HG02678 (cell line): ENCODE measurements at regions not wholly inside any gene's neighbourhood (a gene's known extent, or its start where the extent isn't known, plus 50 kb on each side); places are given as distances from the start of the nearest gene placed in this dataset.
"Not testable (repeated sequence)": the region's sequence is repeated elsewhere in the genome, so short reads cannot be mapped to it uniquely, and the experiment has no call there.

Experiments
- ATAC-seq: cut with Tn5 transposase; IDR thresholded peaks from one replicate; pipeline ENCODE4 v1.9.1; 2021; ENCODE audit warnings: mild to moderate bottlenecking, moderate library complexity; ENCODE audit not compliant: unreplicated experiment

GRCh38 chrX:130550351-130550750 lies 148.6 kb downstream of the RBMX2 start:
- ATAC-seq: no peak

DNA sequence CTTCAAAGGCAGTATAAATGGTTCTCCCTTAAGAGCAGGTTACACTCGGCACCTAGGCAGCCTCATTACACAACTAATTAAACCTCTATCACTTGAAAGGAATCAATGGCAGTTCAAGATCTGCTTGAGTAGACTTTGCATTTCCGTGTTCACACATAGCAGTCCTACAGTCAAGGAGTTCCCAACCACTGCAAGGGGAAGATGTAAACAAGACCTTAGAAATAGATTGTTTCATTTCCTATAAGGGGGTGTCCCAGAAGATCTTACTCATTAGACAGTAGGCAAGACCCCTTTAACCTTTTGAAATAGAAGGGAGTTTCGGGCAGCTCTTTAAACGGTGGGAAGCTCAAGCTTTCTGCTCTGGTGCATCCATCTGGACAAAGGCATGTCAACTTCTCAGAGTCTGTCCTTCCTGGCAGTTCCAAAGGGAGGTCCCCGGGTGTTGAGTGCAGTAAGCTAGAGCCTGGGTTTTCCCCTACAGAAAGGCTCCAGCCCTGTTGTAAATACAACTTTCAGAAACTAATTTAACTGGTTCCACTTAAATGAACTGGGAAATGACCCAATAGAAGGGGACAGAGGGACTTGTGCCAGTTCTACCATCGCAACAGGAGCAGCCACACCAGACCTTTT lies 150.8 kb downstream of the RBMX2 start:
- peak; percentile 78 for ATAC-seq

- no peak for ATAC-seq
These were observed 153.6 kb downstream of the RBMX2 start for GRCh38 chrX:130555341-130555740.

GRCh38 chrX:130555757-130556156 lies 154.0 kb downstream of the RBMX2 start:
- no peak for ATAC-seq

DNA sequence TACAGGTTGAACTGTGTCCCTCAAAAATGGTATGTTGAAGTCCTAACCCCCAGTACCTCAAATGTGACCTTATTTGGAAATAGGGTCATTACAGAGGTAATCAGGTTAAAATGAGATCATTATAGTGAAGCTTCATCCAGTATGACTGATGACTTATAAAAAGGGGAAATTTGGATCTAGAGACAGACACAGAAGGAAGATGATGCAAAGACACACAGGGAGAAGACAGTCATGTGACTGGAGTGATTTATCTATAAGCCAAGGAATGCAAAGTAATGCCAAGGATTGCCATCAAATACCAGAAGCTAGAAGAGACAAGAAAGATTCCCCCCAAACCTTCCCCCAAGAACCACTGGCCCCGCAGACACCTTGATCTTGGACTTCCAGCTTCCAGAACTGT lies 155.2 kb downstream of the RBMX2 start:
- no peak for ATAC-seq

- no peak for ATAC-seq
These were observed 158.8 kb downstream of the RBMX2 start for GRCh38 chrX:130560544-130560943.

- no peak for ATAC-seq
These were observed 160.1 kb downstream of the RBMX2 start for GRCh38 chrX:130561930-130562329.

DNA sequence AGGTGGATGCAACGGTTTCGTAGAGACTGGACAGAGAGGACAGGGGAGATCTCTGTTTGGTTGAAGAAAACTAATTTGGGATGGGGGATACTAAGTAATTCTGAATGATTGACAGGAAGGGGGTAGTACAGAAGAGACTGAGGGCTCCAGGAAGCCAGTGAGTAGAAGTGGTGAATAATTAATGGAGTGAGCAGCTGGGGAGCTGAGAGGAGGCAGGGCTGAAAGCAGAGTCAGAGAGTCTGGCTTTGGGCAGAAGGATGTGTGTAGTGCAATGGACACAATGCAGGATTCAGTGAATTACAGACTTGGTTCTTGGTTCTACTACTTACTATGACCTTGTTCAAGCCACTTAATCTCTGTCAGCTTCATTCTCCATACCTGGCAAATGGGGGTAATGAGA lies 161.7 kb downstream of the RBMX2 start:
- no peak for ATAC-seq

DNA sequence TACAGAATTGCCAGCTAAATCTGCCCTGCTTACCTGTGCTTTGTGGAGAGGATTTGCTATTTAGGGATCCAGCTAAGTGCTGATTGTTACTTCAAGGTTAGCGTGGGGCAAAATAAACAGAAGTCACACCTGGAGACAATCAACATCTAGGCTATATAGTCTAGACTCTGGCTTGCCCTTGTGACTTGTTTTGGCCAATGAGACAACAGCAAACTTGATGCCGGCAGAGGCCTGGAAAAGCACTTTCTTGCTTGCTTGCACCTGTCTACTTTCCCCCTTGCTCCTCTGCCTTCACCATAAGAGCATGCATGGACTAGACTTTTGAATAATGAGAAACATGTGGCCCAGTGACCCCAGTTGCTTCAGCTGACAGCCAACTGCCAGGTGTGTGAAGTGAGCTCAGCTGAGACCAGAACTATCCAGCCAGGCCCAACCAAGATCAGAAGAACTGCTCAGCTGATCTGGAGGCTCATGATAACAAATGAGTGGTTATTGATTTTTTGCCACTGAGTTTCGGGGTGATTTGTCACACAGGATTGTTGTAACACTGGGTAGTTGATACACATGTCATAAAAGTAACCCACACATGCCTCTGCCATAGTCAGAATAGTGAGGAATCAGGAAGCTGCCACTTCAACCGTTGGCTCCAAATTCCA lies 164.4 kb downstream of the RBMX2 start:
- no peak for ATAC-seq

- not testable (repeated sequence) for ATAC-seq
These were observed 171.2 kb downstream of the RBMX2 start for GRCh38 chrX:130573030-130573429.
